Mesodermal cell (in vitro differentiated cells): ENCODE measurements at regions not wholly inside any gene's neighbourhood (a gene's known extent, or its start where the extent isn't known, plus 50 kb on each side); places are given as distances from the start of the nearest gene placed in this dataset.

Experiments
- H3K27ac ChIP-seq: 2 replicates; pipeline ENCODE4 v1.7.0; 2013; ENCODE audit warnings: mild to moderate bottlenecking, low read depth, low read length, moderate library complexity; ENCODE audit not compliant: severe bottlenecking
- H3K36me3 ChIP-seq: 2 replicates; pipeline ENCODE4 v1.7.1; 2013; ENCODE audit warnings: mild to moderate bottlenecking, low read length, moderate library complexity; ENCODE audit not compliant: control insufficient read depth, insufficient read depth
- H3K4me1 ChIP-seq: one replicate; pipeline ENCODE4 v1.7.1; 2013; ENCODE audit warnings: mild to moderate bottlenecking, low read length; ENCODE audit not compliant: insufficient read depth, control insufficient read depth, poor library complexity, severe bottlenecking
- H3K4me3 ChIP-seq: 2 replicates; pipeline ENCODE4 v1.7.0; 2013; ENCODE audit warnings: low read length, control low read depth, mild to moderate bottlenecking; ENCODE audit not compliant: insufficient read depth, poor library complexity, severe bottlenecking; ENCODE audit errors: extremely low read depth
- H3K9me3 ChIP-seq: 2 replicates; pipeline ENCODE4 v1.7.1; 2013; ENCODE audit warnings: mild to moderate bottlenecking, low read length, moderate library complexity; ENCODE audit not compliant: control insufficient read depth
- WGBS, 2 experiments: methylation state at CpG; one replicate each; pipeline ENCODE4 v1.1.5; 2013; ENCODE audit warnings: missing lambda C conversion rate in 2 of 2; ENCODE audit not compliant: insufficient coverage in 2 of 2; 5-methylcytosine and 5-hydroxymethylcytosine counted together

DNA sequence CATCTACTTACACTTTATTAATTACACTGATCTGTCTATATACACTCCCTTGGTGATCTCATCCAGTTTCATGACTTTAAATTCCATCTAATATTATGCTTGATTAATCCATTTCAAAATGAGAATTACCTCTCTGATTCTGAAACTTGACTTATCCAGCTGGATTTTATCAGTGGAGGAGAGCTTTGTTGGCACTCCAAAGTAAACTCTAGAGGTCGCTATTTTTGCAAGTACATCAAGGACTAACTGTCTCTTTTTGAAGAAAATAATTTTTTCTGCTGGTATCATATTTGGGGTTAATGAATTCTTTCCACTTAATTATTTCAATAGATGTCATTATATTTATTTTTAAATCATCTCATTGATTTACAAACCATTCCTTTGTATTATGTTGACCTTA is 630.3 kb upstream of the MAN1A1 start:
- no CpG with 5 or more reads among the region's 1 CpG for WGBS, 2 experiments
- H3K4me1 ChIP-seq = no peaks in the 10 kb centered on the region
- H3K36me3 ChIP-seq = no peaks in the 10 kb centered on the region
- H3K9me3 ChIP-seq = no peaks in the 10 kb centered on the region
- H3K4me3 ChIP-seq = no peak overlapping the region
- no peak overlapping the region for H3K27ac ChIP-seq

DNA sequence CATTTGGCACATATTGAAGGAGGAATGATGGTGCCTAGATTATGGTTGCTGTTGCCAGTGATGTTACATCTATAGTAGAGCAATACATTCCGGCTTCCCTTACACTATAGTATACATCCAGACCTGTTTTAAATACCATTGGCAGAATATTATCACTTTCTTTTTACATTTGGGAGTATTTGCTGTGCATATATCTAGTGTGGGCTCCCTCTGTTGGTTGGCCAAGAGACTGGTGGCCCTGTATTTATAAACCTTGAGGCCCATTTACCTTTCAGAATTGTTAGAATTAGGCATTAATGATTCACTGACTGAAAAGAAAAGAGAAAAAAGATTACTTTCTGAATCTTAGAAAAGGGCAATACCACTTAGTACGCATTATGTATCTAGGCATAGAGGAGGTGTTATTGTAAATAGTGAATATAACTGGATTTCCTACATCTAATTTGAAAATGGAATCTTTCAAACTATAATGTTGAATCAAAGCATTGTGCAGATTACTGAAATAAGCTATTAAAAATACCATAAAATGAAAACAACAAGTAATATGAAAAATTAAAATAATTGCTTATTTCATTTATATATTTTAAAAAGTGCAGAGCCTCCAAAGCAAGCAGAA is 628.8 kb upstream of the MAN1A1 start:
- WGBS, 2 experiments = no CpG with 5 or more reads among the region's 2 CpGs
- Histone ChIP-seq H3K9me3 (no peaks in the 10 kb centered on the region), H3K27ac (no peak overlapping the region), H3K4me1 (no peaks in the 10 kb centered on the region), H3K36me3 (no peaks in the 10 kb centered on the region), H3K4me3 (no peak overlapping the region)

DNA sequence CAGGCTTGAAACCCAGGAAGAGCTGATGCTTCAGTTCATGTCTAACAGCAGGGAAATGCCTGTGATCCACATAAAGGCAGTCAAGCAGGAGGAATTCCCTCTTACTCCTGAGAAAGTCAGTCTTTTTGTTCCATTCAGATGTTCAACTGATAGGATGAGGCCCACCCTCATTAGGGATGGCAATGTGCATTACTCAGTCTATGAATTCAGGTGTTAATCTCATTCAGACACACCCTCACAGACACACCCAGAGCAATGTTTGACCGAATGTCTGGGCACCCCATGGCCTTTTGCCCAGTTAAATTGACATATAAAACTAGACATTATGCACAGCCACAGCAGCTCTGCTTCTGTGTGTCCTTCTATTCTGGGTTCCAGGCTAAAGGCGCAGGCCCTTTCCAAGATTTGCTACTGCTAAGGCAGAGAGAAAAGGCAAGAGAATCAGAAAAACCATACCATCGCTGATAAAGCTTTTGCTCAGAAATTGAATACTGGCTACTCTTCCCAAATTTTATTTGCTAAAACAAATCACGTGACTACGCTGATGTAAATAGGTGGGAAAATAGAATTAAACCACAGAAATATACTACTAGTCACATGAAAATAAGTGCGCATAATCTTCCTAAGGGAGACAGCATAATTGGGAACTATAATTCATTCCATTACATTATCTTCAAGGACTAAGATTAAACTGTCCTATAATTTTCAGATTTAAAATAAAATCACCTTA is 625.0 kb upstream of the MAN1A1 start:
- Histone ChIP-seq H3K4me1 (no peaks in the 10 kb centered on the region), H3K27ac (no peak overlapping the region), H3K36me3 (no peaks in the 10 kb centered on the region), H3K9me3 (no peaks in the 10 kb centered on the region), H3K4me3 (no peak overlapping the region)
- WGBS, 2 experiments = 92 to 93% methylated on average over 2 to 3 of the region's 6 CpGs

DNA sequence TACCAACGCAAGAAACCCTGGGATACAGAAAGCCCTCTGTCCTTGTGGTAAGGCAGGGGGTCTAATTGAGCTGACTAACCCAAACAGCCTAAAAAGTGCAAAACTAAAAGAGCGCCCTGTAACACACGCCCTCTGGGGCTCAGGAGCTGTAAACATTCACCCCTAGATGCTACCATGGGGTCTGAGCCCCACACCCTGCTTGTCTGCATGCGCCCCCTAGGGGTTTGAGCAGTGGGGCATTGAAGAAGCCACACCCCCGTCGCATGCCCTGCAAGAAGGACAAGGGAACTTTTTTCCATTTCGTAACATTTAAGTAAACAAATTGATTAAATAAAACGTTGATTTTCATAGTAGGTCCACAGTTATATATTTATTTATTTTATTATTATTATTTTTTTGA is 616.9 kb upstream of the MAN1A1 start:
- no peaks in the 10 kb centered on the region for H3K36me3 ChIP-seq
- H3K4me1 ChIP-seq = no peaks in the 10 kb centered on the region
- no peak overlapping the region for H3K4me3 ChIP-seq
- H3K9me3 ChIP-seq = no peaks in the 10 kb centered on the region
- 100% methylated on average over 1 to 3 of the region's 8 CpGs for WGBS, 2 experiments
- no peak overlapping the region for H3K27ac ChIP-seq

DNA sequence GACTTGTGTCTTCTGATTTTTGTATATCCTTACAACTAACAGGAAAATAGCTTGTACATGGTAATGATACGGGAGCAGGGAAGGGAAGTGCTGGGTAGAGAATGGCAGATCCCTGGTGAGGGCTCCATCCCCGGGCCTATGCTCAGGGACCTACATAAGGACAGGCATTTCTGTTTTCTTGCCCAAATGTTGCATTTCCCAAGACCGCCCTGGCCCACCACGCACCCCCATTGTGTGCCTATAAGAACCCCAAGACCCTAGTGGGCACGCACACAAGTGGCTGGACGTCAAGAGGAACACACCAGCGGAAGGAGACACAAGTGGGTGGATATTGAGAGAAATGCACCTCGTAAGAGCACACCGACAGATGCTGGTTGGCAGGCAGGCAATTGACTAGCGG is 616.3 kb upstream of the MAN1A1 start:
- Histone ChIP-seq H3K9me3 (no peaks in the 10 kb centered on the region), H3K36me3 (no peaks in the 10 kb centered on the region), H3K4me3 (no peak overlapping the region), H3K27ac (no peak overlapping the region), H3K4me1 (no peaks in the 10 kb centered on the region)
- 91 to 96% methylated on average over 5 to 9 of the region's 10 CpGs for WGBS, 2 experiments

DNA sequence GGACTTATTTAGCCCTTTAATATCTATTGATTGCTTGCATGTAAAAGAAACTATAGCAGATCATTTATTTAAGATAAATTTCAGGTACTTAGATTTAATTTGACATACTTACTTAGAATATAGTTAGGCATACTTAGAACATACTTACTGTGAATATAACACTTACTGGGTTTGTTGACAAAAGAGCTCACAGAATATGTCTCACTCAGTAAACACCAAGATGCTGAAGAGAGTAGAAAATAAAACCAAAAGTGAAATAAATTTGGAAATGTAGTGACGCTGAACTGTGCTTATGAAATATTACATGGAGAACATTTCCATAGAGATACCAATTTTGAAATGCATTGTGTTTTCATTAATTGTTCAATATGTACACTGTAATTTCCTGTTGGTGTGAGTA is 615.4 kb upstream of the MAN1A1 start:
- H3K4me3 ChIP-seq = no peak overlapping the region
- no peak overlapping the region for H3K27ac ChIP-seq
- no CpG with 5 or more reads among the region's 1 CpG for WGBS, 2 experiments

DNA sequence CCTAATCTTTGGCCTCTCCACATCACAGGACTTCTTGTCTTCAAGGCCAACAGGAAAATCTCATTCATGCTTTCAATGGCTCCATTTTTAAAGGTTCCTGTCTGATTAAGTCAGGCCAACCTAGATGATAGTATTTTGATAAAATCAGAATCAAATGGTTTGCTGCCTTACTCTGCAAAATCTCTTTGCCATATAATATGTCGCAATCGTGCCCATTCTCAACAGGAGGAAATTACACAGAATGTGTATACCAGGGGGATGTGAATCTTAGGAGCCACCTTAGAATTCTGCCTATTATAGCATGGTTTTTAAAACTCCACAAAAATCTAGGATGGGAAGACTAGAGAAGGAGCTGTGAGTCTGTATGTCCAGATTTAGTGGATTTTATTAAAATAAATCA is 612.9 kb upstream of the MAN1A1 start:
- no CpG with 5 or more reads among the region's 2 CpGs for WGBS, 2 experiments
- H3K27ac ChIP-seq = no peak overlapping the region
- H3K9me3 ChIP-seq = no peaks in the 10 kb centered on the region
- H3K4me3 ChIP-seq = no peak overlapping the region
- no peaks in the 10 kb centered on the region for H3K4me1 ChIP-seq
- no peaks in the 10 kb centered on the region for H3K36me3 ChIP-seq

More for the DNA sequence above, 615.4 kb upstream of the MAN1A1 start:
- no peaks in the 10 kb centered on the region for H3K4me1 ChIP-seq
- no peaks in the 10 kb centered on the region for H3K36me3 ChIP-seq
- no peaks in the 10 kb centered on the region for H3K9me3 ChIP-seq

DNA sequence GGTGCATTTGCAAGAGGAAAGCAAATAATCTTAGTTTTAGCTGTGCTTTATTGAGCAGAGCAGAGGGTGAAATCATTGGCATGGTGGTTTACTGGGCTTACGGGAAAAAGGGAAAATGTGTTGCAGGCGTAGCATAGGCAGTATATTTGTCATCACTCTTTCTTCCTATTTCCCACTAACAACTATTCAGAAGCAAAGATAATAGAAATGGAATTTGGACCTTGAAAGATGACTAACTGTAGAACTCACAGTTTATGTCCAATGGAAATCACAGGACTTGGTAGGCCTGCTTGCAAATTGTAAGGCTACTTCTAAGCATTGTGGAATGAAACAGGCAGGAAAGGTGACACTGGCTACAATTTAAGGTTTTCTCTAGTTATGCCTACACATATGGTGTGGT is 611.9 kb upstream of the MAN1A1 start:
- H3K9me3 ChIP-seq = no peaks in the 10 kb centered on the region
- H3K27ac ChIP-seq = no peak overlapping the region
- H3K4me3 ChIP-seq = no peak overlapping the region
- no CpG with 5 or more reads among the region's 2 CpGs for WGBS, 2 experiments
- H3K36me3 ChIP-seq = no peaks in the 10 kb centered on the region
- H3K4me1 ChIP-seq = peaks cover 5% of the 10 kb centered on the region

DNA sequence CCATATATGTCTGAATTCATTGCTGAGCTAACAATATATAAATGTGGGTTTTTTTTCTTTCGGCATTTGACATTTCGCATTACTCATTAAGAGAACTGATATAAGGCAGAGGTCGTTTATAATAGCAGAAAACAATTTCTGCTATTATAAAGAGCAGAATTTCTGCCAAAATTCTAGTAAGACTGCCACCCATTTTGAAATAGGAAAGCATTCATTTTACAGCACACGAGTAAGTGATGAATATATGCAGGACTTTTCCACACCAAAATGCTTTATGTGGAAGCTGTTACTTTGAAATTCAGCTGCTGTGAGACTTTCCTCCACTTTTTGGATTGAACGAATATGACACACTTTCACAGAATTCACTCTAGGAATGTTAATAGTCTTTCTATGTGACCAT is 610.9 kb upstream of the MAN1A1 start:
- no peak overlapping the region for H3K4me3 ChIP-seq

DNA sequence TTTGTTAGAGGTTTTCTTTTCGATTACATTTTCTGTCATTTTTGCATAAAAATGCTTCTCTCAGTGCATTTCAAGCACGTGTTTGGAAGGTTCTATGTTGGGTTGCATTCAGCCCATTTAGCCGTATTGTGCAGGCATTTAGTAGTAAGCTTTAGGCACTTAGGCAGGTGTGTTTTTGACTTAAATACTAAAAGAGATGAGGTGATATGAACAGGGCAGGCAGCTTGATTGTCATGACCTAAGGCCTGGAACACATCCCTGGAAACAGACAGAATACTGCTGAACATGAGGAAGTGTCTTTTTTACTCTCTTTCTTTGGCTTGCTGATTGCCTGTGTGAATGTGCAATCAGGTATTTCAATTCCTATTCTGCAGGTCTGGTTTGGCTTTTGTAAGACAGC is 610.5 kb upstream of the MAN1A1 start:
- no peaks in the 10 kb centered on the region for H3K9me3 ChIP-seq
- WGBS, 2 experiments = 77 to 83% methylated on average over 1 to 2 of the region's 3 CpGs
- H3K36me3 ChIP-seq = no peaks in the 10 kb centered on the region
- no peak overlapping the region for H3K27ac ChIP-seq
- no peak overlapping the region for H3K4me3 ChIP-seq
- H3K4me1 ChIP-seq = peaks cover 5% of the 10 kb centered on the region

More for the DNA sequence above, 610.9 kb upstream of the MAN1A1 start:
- H3K27ac ChIP-seq = no peak overlapping the region
- 100% methylated on average over 2 of the region's 5 CpGs; no CpG with 5 or more reads in 1 of the 2 experiments for WGBS, 2 experiments
- H3K36me3 ChIP-seq = no peaks in the 10 kb centered on the region
- peaks cover 5% of the 10 kb centered on the region for H3K4me1 ChIP-seq
- no peaks in the 10 kb centered on the region for H3K9me3 ChIP-seq

DNA sequence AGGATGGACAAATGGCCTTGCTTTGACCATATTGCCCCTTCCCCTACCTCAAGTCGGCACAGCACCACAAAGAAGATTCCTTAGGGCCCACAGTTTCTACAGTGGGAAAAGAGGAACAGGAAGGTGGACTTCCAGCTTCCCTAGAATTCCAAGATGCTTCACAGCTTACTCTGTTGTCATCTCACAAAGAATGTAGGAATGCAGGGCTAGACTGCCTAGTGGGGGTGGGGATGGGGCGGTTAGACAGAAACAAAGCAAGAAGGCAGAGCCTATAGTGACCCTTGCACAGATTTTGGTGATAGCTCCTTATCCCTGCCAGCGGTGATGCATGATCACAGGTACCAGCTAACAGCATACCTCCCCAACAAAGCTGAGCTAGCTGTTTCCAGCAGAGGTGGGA is 607.6 kb upstream of the MAN1A1 start:
- WGBS, 2 experiments = 82% methylated on average over 2 of the region's 3 CpGs; no CpG with 5 or more reads in 1 of the 2 experiments
- H3K27ac ChIP-seq = peak overlapping the region; percentile 20

More for the DNA sequence above, 607.6 kb upstream of the MAN1A1 start:
- Histone ChIP-seq H3K4me1 (peaks cover 5% of the 10 kb centered on the region), H3K9me3 (no peaks in the 10 kb centered on the region), H3K36me3 (no peaks in the 10 kb centered on the region), H3K4me3 (no peak overlapping the region)
